ENCODE measurements at regions not wholly inside any gene's neighbourhood (a gene's known extent, or its start where the extent isn't known, plus 50 kb on each side); places are given as distances from the start of the nearest gene placed in this dataset.
"Not testable (repeated sequence)": the region's sequence is repeated elsewhere in the genome, so short reads cannot be mapped to it uniquely, and the experiment has no call there.

- Mint-ChIP-seq H3K36me3 (ENCODE audit: insufficient read depth, unreplicated experiment) (no peaks in the 10 kb centered on the region), H3K27ac (ENCODE audit: low read depth, unreplicated experiment) (no peak overlapping the region), H3K27me3 (ENCODE audit: insufficient read depth, unreplicated experiment) (no peaks in the 10 kb centered on the region), H3K9me3 (ENCODE audit: unreplicated experiment) (no peaks in the 10 kb centered on the region), H3K4me1 (ENCODE audit: insufficient read depth, unreplicated experiment) (no peaks in the 10 kb centered on the region), H3K4me3 (ENCODE audit: unreplicated experiment) (no peak overlapping the region)
- DNase-seq (ENCODE audit: unreplicated experiment): no peak
- no peak for TF ChIP-seq CTCF (IDR thresholded peaks at IDR 0.05; ENCODE audit: unreplicated experiment)
- no TSS peak for BruUV-seq (replicated peaks)
- ChIA-PET POLR2A (no interaction called here), CTCF (no interaction called here)
- intact Hi-C loops (cut with micrococcal nuclease): no loop called here
These were observed 648.0 kb downstream of the CCDC85A start for GRCh38 chr2:56831780-56832179.

- no peak for TF ChIP-seq CTCF (IDR thresholded peaks at IDR 0.05; ENCODE audit: unreplicated experiment)
- no peaks in the 10 kb centered on the region for H3K36me3 Mint-ChIP-seq (ENCODE audit: insufficient read depth, unreplicated experiment)
- no peak overlapping the region for H3K27ac Mint-ChIP-seq (ENCODE audit: low read depth, unreplicated experiment)
These were observed 650.9 kb downstream of the CCDC85A start for GRCh38 chr2:56834686-56835085.

GRCh38 chr2:56840009-56840408 is 656.2 kb downstream of the CCDC85A start:
- H3K27me3 Mint-ChIP-seq (ENCODE audit: insufficient read depth, unreplicated experiment); H3K36me3 Mint-ChIP-seq (ENCODE audit: insufficient read depth, unreplicated experiment); H3K4me3 Mint-ChIP-seq (ENCODE audit: unreplicated experiment); H3K9me3 Mint-ChIP-seq (ENCODE audit: unreplicated experiment); H3K4me1 Mint-ChIP-seq (ENCODE audit: insufficient read depth, unreplicated experiment); intact Hi-C loops (cut with micrococcal nuclease); H3K27ac Mint-ChIP-seq (ENCODE audit: low read depth, unreplicated experiment); CTCF ChIA-PET; DNase-seq (ENCODE audit: unreplicated experiment); BruUV-seq (replicated peaks): not testable (repeated sequence)
- POLR2A ChIA-PET: interaction anchor here (1.2 kb wide), 1 partner anchor 18 kb away, joined by 4 read pairs; no protein-coding TSS in a partner anchor

More at GRCh38 chr2:56834686-56835085, 650.9 kb downstream of the CCDC85A start:
- BruUV-seq (replicated peaks): no TSS peak
- Mint-ChIP-seq H3K4me1 (ENCODE audit: insufficient read depth, unreplicated experiment) (no peaks in the 10 kb centered on the region), H3K9me3 (ENCODE audit: unreplicated experiment) (no peaks in the 10 kb centered on the region), H3K4me3 (ENCODE audit: unreplicated experiment) (no peak overlapping the region), H3K27me3 (ENCODE audit: insufficient read depth, unreplicated experiment) (no peaks in the 10 kb centered on the region)
- ChIA-PET CTCF (interaction anchor here (0.9 kb wide), 1 partner anchor 662 kb away, joined by 3 read pairs; no protein-coding TSS in a partner anchor), POLR2A (no interaction called here)
- no peak for DNase-seq (ENCODE audit: unreplicated experiment)
- intact Hi-C loops (cut with micrococcal nuclease): no loop called here

- no TSS peak for BruUV-seq (replicated peaks)
- H3K4me1 Mint-ChIP-seq (ENCODE audit: insufficient read depth, unreplicated experiment): no peaks in the 10 kb centered on the region
- no peak overlapping the region for H3K4me3 Mint-ChIP-seq (ENCODE audit: unreplicated experiment)
- H3K27me3 Mint-ChIP-seq (ENCODE audit: insufficient read depth, unreplicated experiment): no peaks in the 10 kb centered on the region
- ChIA-PET CTCF (interaction anchor here (0.6 kb wide), 2 partner anchors 48 to 618 kb away, joined by 3 to 4 read pairs; no protein-coding TSS in a partner anchor), POLR2A (interaction anchor here (1.0 kb wide), 1 partner anchor 20 kb away, joined by 4 read pairs; no protein-coding TSS in a partner anchor)
- H3K9me3 Mint-ChIP-seq (ENCODE audit: unreplicated experiment): peaks cover 8% of the 10 kb centered on the region
- no peaks in the 10 kb centered on the region for H3K36me3 Mint-ChIP-seq (ENCODE audit: insufficient read depth, unreplicated experiment)
- no peak for TF ChIP-seq CTCF (IDR thresholded peaks at IDR 0.05; ENCODE audit: unreplicated experiment)
- DNase-seq (ENCODE audit: unreplicated experiment): no peak
- no peak overlapping the region for H3K27ac Mint-ChIP-seq (ENCODE audit: low read depth, unreplicated experiment)
- intact Hi-C loops (cut with micrococcal nuclease): no loop called here
These were observed 677.2 kb downstream of the CCDC85A start for GRCh38 chr2:56860991-56861390.

- H3K4me3 Mint-ChIP-seq (ENCODE audit: unreplicated experiment): no peak overlapping the region
- H3K27ac Mint-ChIP-seq (ENCODE audit: low read depth, unreplicated experiment): no peak overlapping the region
- ChIA-PET CTCF (interaction anchor here (1.1 kb wide), 1 partner anchor 14 kb away, joined by 4 read pairs; no protein-coding TSS in a partner anchor), POLR2A (no interaction called here)
- no TSS peak for BruUV-seq (replicated peaks)
- no peaks in the 10 kb centered on the region for H3K36me3 Mint-ChIP-seq (ENCODE audit: insufficient read depth, unreplicated experiment)
- H3K9me3 Mint-ChIP-seq (ENCODE audit: unreplicated experiment): no peaks in the 10 kb centered on the region
- no peak for DNase-seq (ENCODE audit: unreplicated experiment)
- H3K4me1 Mint-ChIP-seq (ENCODE audit: insufficient read depth, unreplicated experiment): no peaks in the 10 kb centered on the region
- intact Hi-C loops (cut with micrococcal nuclease): no loop called here
- no peak for TF ChIP-seq CTCF (IDR thresholded peaks at IDR 0.05; ENCODE audit: unreplicated experiment)
- H3K27me3 Mint-ChIP-seq (ENCODE audit: insufficient read depth, unreplicated experiment): no peaks in the 10 kb centered on the region
These were observed 687.9 kb downstream of the CCDC85A start for GRCh38 chr2:56871644-56872043.
